H1 (cell line): ENCODE measurements at regions not wholly inside any gene's neighbourhood (a gene's known extent, or its start where the extent isn't known, plus 50 kb on each side); places are given as distances from the start of the nearest gene placed in this dataset.
"Not testable (repeated sequence)": the region's sequence is repeated elsewhere in the genome, so short reads cannot be mapped to it uniquely, and the experiment has no call there.

Experiments used
- EGR1 ChIP-seq: IDR thresholded peaks from 2 replicates; pipeline ENCODE4 v1.6.1; 2011; ENCODE audit warnings: low read depth, low read length, borderline replicate concordance
- EP300 ChIP-seq, 2 experiments: IDR thresholded peaks; 1 replicate in 1 of 2; 2 replicates in 1 of 2; pipeline ENCODE4 v1.6.1; 2011 to 2012; ENCODE audit warnings: low read depth in 2 of 2, low read length in 2 of 2, mild to moderate bottlenecking in 2 of 2, borderline replicate concordance in 1 of 2, inconsistent platforms in 1 of 2, moderate library complexity in 1 of 2
- EZH2 ChIP-seq: fragments of 200-600 bp; sonication (generic); IDR thresholded peaks from 2 replicates; pipeline ENCODE4 v1.7.1; 2012; ENCODE audit warnings: low read depth, mild to moderate bottlenecking, moderate library complexity, low read length, inconsistent platforms; ENCODE audit not compliant: severe bottlenecking
- POLR2A ChIP-seq, 2 experiments: IDR thresholded peaks; 1 replicate in 1 of 2; 2 replicates in 1 of 2; pipeline ENCODE4 v1.6.1; 2011; ENCODE audit warnings: low read depth in 2 of 2, low read length in 2 of 2, mild to moderate bottlenecking in 2 of 2; ENCODE audit errors: control extremely low read depth in 1 of 2
- TAF1 ChIP-seq: IDR thresholded peaks from 2 replicates; pipeline ENCODE4 v1.6.1; 2011; ENCODE audit warnings: mild to moderate bottlenecking, low read depth, low read length
- YY1 ChIP-seq: IDR thresholded peaks from 2 replicates; pipeline ENCODE4 v1.6.1; 2011; ENCODE audit warnings: low read depth, mild to moderate bottlenecking, low read length
- TF ChIP-seq, protein P1 (sequence below), 3 experiments: IDR thresholded peaks; 1 replicate in 2 of 3; 2 replicates in 1 of 3; pipeline versions ENCODE4 v1.5.1 to v1.6.1; 2011; ENCODE audit warnings: low read length in 3 of 3, mild to moderate bottlenecking in 3 of 3, inconsistent platforms in 2 of 3, low read depth in 1 of 3, moderate library complexity in 1 of 3; ENCODE audit not compliant: insufficient read depth in 1 of 3; ENCODE audit errors: control extremely low read depth in 1 of 3
- TF ChIP-seq, protein P2 (sequence below): IDR thresholded peaks from 2 replicates; pipeline ENCODE4 v1.6.1; 2012; ENCODE audit warnings: inconsistent platforms

DNA sequence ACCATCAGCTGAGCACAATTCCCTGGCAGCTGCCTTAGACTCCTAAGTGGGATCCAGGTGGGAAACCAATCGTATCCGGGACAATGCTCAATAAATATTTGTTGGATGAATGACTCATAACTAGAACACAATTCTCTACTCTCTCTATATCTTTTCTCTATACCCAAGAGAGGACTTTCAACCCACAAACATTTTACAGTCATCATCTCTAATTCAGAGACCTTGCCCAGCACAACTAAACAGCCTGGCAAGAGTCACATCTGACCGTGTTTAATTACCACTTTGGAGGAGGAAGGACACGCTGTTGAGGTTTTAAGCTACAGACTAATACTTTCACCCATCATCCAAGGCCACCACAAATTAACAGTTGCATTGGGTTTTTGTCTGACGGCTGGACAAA, 74.3 kb upstream of the NOMO2 start:
- TF ChIP-seq, protein P1, sequence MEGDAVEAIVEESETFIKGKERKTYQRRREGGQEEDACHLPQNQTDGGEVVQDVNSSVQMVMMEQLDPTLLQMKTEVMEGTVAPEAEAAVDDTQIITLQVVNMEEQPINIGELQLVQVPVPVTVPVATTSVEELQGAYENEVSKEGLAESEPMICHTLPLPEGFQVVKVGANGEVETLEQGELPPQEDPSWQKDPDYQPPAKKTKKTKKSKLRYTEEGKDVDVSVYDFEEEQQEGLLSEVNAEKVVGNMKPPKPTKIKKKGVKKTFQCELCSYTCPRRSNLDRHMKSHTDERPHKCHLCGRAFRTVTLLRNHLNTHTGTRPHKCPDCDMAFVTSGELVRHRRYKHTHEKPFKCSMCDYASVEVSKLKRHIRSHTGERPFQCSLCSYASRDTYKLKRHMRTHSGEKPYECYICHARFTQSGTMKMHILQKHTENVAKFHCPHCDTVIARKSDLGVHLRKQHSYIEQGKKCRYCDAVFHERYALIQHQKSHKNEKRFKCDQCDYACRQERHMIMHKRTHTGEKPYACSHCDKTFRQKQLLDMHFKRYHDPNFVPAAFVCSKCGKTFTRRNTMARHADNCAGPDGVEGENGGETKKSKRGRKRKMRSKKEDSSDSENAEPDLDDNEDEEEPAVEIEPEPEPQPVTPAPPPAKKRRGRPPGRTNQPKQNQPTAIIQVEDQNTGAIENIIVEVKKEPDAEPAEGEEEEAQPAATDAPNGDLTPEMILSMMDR (IDR thresholded peaks at IDR 0.05; ENCODE audit: control extremely low read depth in 1 of 3, insufficient read depth in 1 of 3, low read depth in 1 of 3, low read length in 3 of 3) = not testable (repeated sequence)
- not testable (repeated sequence) for TF ChIP-seq EP300 (IDR thresholded peaks at IDR 0.05; ENCODE audit: borderline replicate concordance in 1 of 2, low read depth in 2 of 2, low read length in 2 of 2); POLR2A (IDR thresholded peaks at IDR 0.05; ENCODE audit: control extremely low read depth in 1 of 2, low read depth in 2 of 2, low read length in 2 of 2); TAF1; YY1; EZH2; EGR1
- TF ChIP-seq, protein P2, sequence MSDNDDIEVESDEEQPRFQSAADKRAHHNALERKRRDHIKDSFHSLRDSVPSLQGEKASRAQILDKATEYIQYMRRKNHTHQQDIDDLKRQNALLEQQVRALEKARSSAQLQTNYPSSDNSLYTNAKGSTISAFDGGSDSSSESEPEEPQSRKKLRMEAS = not testable (repeated sequence)
